ENCODE measurements at regions not wholly inside any gene's neighbourhood (a gene's known extent, or its start where the extent isn't known, plus 50 kb on each side); places are given as distances from the start of the nearest gene placed in this dataset.

DNA sequence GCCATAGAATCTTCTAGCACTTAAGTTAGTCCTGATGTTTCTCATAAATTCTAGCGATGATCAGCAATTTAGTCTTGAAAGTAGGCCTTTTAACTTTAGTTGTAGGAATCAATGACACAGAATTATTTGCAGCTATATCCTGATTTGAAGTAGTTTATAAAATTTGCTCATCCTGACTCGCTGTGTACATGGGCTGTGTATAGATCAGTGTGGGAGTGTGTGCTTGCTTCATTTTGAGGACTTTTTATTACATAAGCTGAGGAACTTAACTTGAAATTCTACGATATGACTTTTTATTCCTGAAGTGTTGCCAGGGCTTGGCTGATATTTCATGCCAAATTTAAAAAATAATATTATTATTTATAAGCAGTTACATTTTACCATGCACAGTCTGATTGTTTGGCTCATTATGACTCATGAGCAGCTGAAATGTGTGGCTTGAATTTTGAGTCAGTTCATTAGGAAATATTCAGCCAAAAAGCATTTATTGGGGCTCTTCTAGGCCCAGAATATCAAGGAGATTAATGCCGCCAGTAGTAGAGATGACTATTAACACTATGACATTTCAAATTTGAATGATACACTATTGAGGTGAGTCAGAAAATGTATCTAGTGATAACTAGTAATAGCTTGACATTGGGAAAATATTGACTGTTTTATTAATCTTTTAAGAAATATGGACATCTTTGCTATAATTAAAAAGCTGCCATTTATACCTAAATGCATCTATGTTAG, 128.9 kb upstream of the LIMCH1 start:
- no peaks in the 10 kb centered on the region for H3K27me3 ChIP-seq (ENCODE audit: control insufficient read depth, insufficient read depth, low read length)
- DNase-seq: no peak
- H3K36me3 ChIP-seq (ENCODE audit: control insufficient read depth, insufficient read depth, low read length): no peaks in the 10 kb centered on the region
- 83% methylated on average over 1 of the region's 4 CpGs for whole genome bisulfite sequencing (ENCODE audit: insufficient coverage, low lambda C conversion rate)
- H3K4me3 ChIP-seq (ENCODE audit: low read length): no peak overlapping the region
- no peak overlapping the region for H3K27ac ChIP-seq (ENCODE audit: low read length)
- no peaks in the 10 kb centered on the region for H3K4me1 ChIP-seq (ENCODE audit: control insufficient read depth, insufficient read depth, low read length)
- H3K9me3 ChIP-seq (ENCODE audit: control insufficient read depth, low read depth, low read length): no peaks in the 10 kb centered on the region

DNA sequence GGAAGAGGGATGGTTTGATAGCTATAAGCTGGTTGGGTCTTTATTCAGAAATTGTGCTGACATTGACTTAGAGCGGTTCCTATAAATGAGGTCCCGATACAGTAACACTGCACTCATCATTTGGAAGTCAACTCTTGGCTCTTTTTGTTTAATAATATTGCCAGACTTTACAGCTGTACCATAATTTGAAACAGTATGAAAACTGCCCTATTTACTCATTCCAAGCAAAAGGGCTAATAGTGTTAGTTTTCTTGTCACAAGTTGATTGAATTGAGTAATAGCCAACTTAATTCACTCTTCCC, 128.4 kb upstream of the LIMCH1 start:
- Histone ChIP-seq H3K4me1 (ENCODE audit: control insufficient read depth, insufficient read depth, low read length) (no peaks in the 10 kb centered on the region), H3K36me3 (ENCODE audit: control insufficient read depth, insufficient read depth, low read length) (no peaks in the 10 kb centered on the region), H3K4me3 (ENCODE audit: low read length) (no peak overlapping the region), H3K27ac (ENCODE audit: low read length) (no peak overlapping the region), H3K27me3 (ENCODE audit: control insufficient read depth, insufficient read depth, low read length) (no peaks in the 10 kb centered on the region), H3K9me3 (ENCODE audit: control insufficient read depth, low read depth, low read length) (no peaks in the 10 kb centered on the region)
- no CpG with 5 or more reads among the region's 2 CpGs for WGBS (ENCODE audit: insufficient coverage, low lambda C conversion rate)
- no peak for DNase-seq

DNA sequence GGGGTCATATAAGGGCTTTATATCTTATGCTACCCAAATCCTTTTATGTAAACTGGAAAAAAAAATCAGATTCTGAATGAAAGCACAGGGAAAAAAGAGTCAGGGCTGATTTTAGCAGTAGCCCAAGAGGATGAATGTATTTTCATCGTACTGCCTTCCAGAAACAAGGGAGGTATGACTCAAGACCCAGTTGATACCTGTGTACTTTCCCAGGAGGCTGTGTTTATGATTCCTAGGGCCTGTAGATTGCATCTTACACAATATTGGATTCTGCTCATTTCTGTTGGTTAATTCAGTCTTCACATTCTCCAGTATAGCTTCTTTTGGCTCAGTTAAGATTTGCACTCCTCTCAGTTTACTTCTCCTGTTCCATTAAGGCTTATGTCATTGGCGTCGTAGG, 127.9 kb upstream of the LIMCH1 start:
- DNase-seq: no peak
- no peaks in the 10 kb centered on the region for H3K27me3 ChIP-seq (ENCODE audit: control insufficient read depth, insufficient read depth, low read length)
- no peak overlapping the region for H3K4me3 ChIP-seq (ENCODE audit: low read length)
- no peaks in the 10 kb centered on the region for H3K36me3 ChIP-seq (ENCODE audit: control insufficient read depth, insufficient read depth, low read length)
- H3K4me1 ChIP-seq (ENCODE audit: control insufficient read depth, insufficient read depth, low read length): no peaks in the 10 kb centered on the region
- 82% methylated on average over 2 of the region's 3 CpGs for WGBS (ENCODE audit: insufficient coverage, low lambda C conversion rate)
- no peak overlapping the region for H3K27ac ChIP-seq (ENCODE audit: low read length)
- H3K9me3 ChIP-seq (ENCODE audit: control insufficient read depth, low read depth, low read length): no peaks in the 10 kb centered on the region

DNA sequence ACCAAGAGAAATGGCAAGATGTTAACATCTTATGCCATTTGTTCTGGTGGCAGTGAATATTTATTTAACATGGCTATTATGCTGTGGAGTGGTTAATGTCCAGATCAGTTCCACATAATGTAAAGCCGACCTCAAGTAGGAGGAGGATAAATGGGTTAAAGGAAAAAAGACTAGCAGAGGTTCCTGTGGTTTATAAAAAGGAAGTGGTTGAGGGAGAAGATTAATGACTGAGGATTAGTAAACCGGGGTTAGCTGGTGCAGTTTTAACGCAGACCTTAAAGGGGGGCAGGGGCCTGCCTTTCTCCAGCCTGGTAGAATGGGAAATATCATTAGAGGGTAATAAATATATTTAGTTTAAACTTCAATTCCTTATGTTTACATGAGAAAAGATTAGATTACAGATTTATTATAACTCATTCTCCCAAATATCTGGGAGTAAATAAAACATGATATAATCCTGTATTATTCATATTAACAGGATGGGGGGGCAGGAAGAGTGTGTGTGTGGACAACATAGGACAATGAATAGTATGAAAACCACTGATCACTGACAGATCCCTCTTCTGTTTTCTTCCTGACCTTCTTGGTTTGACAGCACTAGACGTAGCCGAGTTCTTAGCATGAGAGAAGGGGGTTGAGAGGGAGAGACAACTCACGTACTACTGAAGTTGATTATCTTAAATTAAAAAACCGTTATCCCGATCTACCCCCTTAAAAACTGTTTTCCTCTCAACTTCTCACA, 124.1 kb upstream of the LIMCH1 start:
- no peaks in the 10 kb centered on the region for H3K36me3 ChIP-seq (ENCODE audit: control insufficient read depth, insufficient read depth, low read length)
- no peak overlapping the region for H3K27ac ChIP-seq (ENCODE audit: low read length)
- no peaks in the 10 kb centered on the region for H3K9me3 ChIP-seq (ENCODE audit: control insufficient read depth, low read depth, low read length)
- WGBS (ENCODE audit: insufficient coverage, low lambda C conversion rate): 74% methylated on average over 3 of the region's 8 CpGs
- no peaks in the 10 kb centered on the region for H3K4me1 ChIP-seq (ENCODE audit: control insufficient read depth, insufficient read depth, low read length)
- H3K4me3 ChIP-seq (ENCODE audit: low read length): no peak overlapping the region
- no peak for DNase-seq
- no peaks in the 10 kb centered on the region for H3K27me3 ChIP-seq (ENCODE audit: control insufficient read depth, insufficient read depth, low read length)

DNA sequence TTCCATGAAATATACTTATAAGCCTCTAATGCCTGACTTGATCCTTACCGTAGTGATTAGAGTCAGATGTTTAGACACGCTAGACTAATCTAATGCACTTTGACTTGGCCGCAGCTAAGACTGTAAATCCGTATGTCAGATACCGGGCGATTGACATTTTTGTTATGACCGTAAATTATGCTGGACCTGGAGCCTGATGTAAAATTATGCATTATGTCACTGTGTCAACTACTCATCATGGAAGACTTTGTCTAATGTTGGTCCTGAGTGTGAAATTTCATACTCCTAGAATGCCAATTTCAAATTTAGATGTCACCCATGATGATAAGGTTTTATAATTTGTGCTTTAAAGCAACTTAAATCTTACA, 123.6 kb upstream of the LIMCH1 start:
- no peak for DNase-seq
- Histone ChIP-seq H3K4me3 (ENCODE audit: low read length) (no peak overlapping the region), H3K36me3 (ENCODE audit: control insufficient read depth, insufficient read depth, low read length) (no peaks in the 10 kb centered on the region), H3K9me3 (ENCODE audit: control insufficient read depth, low read depth, low read length) (no peaks in the 10 kb centered on the region), H3K27me3 (ENCODE audit: control insufficient read depth, insufficient read depth, low read length) (no peaks in the 10 kb centered on the region), H3K27ac (ENCODE audit: low read length) (no peak overlapping the region), H3K4me1 (ENCODE audit: control insufficient read depth, insufficient read depth, low read length) (no peaks in the 10 kb centered on the region)
- WGBS (ENCODE audit: insufficient coverage, low lambda C conversion rate): no CpG with 5 or more reads among the region's 7 CpGs

DNA sequence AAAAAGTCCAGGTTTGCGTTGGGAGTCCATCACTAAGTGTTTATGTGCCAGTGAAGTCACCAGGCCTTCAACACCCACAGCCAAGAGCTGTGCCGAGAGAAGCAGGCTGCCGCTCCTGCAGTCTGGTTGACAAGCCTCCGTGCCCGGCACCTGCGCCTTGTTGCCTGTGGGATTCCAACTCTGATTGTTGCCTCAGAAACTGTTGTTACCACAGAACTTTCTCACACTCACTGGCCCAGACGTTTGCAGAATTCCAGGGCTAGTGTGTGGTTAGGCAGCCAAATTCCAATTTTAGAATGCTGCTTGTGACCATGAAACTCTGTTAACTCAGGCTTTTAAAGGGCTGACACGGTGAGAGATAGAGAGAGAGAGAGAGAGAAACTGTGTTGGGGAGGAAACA, 119.5 kb upstream of the LIMCH1 start:
- Histone ChIP-seq H3K27me3 (ENCODE audit: control insufficient read depth, insufficient read depth, low read length) (no peaks in the 10 kb centered on the region), H3K27ac (ENCODE audit: low read length) (no peak overlapping the region), H3K9me3 (ENCODE audit: control insufficient read depth, low read depth, low read length) (no peaks in the 10 kb centered on the region), H3K4me3 (ENCODE audit: low read length) (no peak overlapping the region), H3K36me3 (ENCODE audit: control insufficient read depth, insufficient read depth, low read length) (no peaks in the 10 kb centered on the region), H3K4me1 (ENCODE audit: control insufficient read depth, insufficient read depth, low read length) (no peaks in the 10 kb centered on the region)
- WGBS (ENCODE audit: insufficient coverage, low lambda C conversion rate): no CpG with 5 or more reads among the region's 8 CpGs
- DNase-seq: no peak

DNA sequence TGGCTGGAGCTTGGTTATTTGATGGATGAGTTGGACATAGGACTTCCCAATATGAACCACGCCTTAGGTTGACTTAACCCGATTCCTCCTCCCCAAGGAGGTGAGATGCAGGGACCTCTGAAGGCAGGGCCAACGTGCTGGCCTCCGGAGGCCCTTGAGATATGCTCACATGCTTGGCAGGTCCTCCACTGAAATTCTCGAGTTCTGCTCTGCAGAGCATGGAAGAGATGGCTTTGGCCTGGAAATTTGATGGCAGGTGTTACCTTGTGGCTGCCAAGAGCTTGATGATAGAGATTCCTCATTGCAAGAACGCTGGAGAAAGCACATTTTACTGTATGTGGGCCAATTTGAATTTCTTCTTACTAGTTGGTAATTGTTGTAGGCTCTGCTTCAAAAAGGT, 117.4 kb upstream of the LIMCH1 start:
- Histone ChIP-seq H3K27me3 (ENCODE audit: control insufficient read depth, insufficient read depth, low read length) (no peaks in the 10 kb centered on the region), H3K4me3 (ENCODE audit: low read length) (no peak overlapping the region), H3K27ac (ENCODE audit: low read length) (no peak overlapping the region), H3K9me3 (ENCODE audit: control insufficient read depth, low read depth, low read length) (no peaks in the 10 kb centered on the region), H3K36me3 (ENCODE audit: control insufficient read depth, insufficient read depth, low read length) (no peaks in the 10 kb centered on the region), H3K4me1 (ENCODE audit: control insufficient read depth, insufficient read depth, low read length) (no peaks in the 10 kb centered on the region)
- no CpG with 5 or more reads among the region's 6 CpGs for WGBS (ENCODE audit: insufficient coverage, low lambda C conversion rate)
- DNase-seq: no peak

DNA sequence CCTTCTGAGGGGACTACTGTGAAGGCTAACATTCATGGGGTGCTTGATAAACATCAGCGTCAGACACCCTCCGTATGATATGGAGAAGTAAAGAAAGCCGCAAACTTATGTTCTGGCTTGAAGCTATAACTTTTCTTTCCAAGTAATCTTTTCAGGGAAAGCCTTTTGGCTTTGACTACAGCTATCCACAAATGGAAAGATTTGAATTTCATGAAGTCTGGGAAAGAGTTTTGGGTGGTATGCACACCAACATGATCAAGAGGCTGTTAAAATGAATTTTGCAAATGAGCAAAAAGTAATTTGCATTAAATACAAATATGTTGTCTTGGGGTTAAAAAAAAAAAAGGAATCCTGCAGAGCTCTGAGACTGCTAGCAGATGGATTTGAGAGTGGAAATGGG, 114.8 kb upstream of the LIMCH1 start:
- H3K4me1 ChIP-seq (ENCODE audit: control insufficient read depth, insufficient read depth, low read length): no peaks in the 10 kb centered on the region
- H3K36me3 ChIP-seq (ENCODE audit: control insufficient read depth, insufficient read depth, low read length): no peaks in the 10 kb centered on the region
- no peak overlapping the region for H3K4me3 ChIP-seq (ENCODE audit: low read length)
- WGBS (ENCODE audit: insufficient coverage, low lambda C conversion rate): no CpG with 5 or more reads among the region's 3 CpGs
- H3K9me3 ChIP-seq (ENCODE audit: control insufficient read depth, low read depth, low read length): no peaks in the 10 kb centered on the region
- H3K27ac ChIP-seq (ENCODE audit: low read length): no peak overlapping the region
- no peak for DNase-seq
- no peaks in the 10 kb centered on the region for H3K27me3 ChIP-seq (ENCODE audit: control insufficient read depth, insufficient read depth, low read length)

DNA sequence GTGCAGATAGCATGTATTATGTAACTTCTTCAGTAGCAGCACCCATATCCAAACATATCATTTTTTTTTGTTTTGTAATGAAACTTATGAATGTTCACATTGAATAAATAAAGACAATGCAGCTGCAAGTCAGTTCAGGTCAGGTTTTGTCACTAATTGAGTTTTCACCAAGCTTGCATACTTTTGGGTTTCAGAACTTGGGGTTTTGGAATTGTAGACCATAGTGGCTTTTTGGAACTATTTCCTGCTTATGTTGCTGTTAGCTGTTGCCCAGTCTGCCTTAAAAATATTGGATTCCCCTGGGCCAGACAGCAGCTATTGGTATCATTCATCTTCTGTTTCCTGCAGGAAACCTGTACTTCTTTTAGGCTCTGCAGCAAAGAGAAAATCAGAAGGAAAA, 113.4 kb upstream of the LIMCH1 start:
- H3K36me3 ChIP-seq (ENCODE audit: control insufficient read depth, insufficient read depth, low read length): no peaks in the 10 kb centered on the region

DNA sequence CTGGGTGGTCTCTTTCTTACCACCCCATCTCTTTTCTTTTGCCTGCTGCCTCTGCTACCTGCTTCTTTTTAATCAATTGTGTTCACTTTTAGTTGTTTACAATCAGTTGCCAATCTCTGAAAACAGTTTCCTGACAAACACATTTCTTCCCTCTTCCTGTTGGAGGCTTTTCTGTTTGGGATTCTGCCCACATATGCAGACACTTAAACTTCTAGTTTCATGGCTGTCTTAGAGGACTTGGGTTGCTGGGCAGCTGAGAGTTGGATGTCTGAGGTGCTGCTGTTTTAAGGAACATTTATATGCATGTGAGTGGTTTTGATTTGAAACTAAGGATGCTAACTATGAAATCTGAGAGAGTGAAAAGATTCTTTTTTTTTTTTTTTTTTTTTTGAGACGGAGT, 112.3 kb upstream of the LIMCH1 start:
- no peak for DNase-seq
- no peak overlapping the region for H3K27ac ChIP-seq (ENCODE audit: low read length)
- no peak overlapping the region for H3K4me3 ChIP-seq (ENCODE audit: low read length)
- no CpG with 5 or more reads among the region's 1 CpG for WGBS (ENCODE audit: insufficient coverage, low lambda C conversion rate)
- no peaks in the 10 kb centered on the region for H3K4me1 ChIP-seq (ENCODE audit: control insufficient read depth, insufficient read depth, low read length)
- H3K36me3 ChIP-seq (ENCODE audit: control insufficient read depth, insufficient read depth, low read length): no peaks in the 10 kb centered on the region
- no peaks in the 10 kb centered on the region for H3K27me3 ChIP-seq (ENCODE audit: control insufficient read depth, insufficient read depth, low read length)
- H3K9me3 ChIP-seq (ENCODE audit: control insufficient read depth, low read depth, low read length): no peaks in the 10 kb centered on the region

More for the DNA sequence above, 113.4 kb upstream of the LIMCH1 start:
- Histone ChIP-seq H3K9me3 (ENCODE audit: control insufficient read depth, low read depth, low read length) (no peaks in the 10 kb centered on the region), H3K4me3 (ENCODE audit: low read length) (no peak overlapping the region), H3K4me1 (ENCODE audit: control insufficient read depth, insufficient read depth, low read length) (no peaks in the 10 kb centered on the region), H3K27ac (ENCODE audit: low read length) (no peak overlapping the region), H3K27me3 (ENCODE audit: control insufficient read depth, insufficient read depth, low read length) (no peaks in the 10 kb centered on the region)
- DNase-seq: no peak

DNA sequence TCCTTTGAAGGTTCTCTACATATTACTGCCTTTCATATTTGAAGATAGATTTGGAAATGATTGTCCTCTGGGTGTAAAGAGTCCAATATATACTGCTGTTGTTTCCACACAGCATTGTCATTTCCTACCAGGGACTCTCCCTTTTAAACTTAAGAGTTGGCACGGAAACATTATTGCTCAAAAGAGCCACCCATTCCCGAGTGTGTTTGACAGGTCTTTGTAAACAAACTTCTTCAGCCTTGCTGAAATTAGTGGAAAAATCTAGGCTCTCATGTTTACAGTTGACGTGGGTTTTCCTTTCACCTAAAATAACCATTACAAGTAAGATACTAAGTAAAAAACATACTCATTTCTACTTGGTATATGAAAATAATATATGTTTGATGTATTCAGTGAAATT, 111.4 kb upstream of the LIMCH1 start:
- Histone ChIP-seq H3K27ac (ENCODE audit: low read length) (no peak overlapping the region), H3K9me3 (ENCODE audit: control insufficient read depth, low read depth, low read length) (no peaks in the 10 kb centered on the region), H3K4me1 (ENCODE audit: control insufficient read depth, insufficient read depth, low read length) (no peaks in the 10 kb centered on the region), H3K36me3 (ENCODE audit: control insufficient read depth, insufficient read depth, low read length) (no peaks in the 10 kb centered on the region), H3K27me3 (ENCODE audit: control insufficient read depth, insufficient read depth, low read length) (no peaks in the 10 kb centered on the region), H3K4me3 (ENCODE audit: low read length) (no peak overlapping the region)
- DNase-seq: no peak
- 40% methylated on average over 1 of the region's 3 CpGs for WGBS (ENCODE audit: insufficient coverage, low lambda C conversion rate)
